Cerebellar cortex (tissue), 1 donor: ENCODE measurements at regions not wholly inside any gene's neighbourhood (a gene's known extent, or its start where the extent isn't known, plus 50 kb on each side); places are given as distances from the start of the nearest gene placed in this dataset.
A peak's percentile ranks its signal among the peaks of the same experiment; 100 is the strongest.
"Not testable (repeated sequence)": the region's sequence is repeated elsewhere in the genome, so short reads cannot be mapped to it uniquely, and the experiment has no call there.

Experiments
- DNase-seq: peaks from one replicate; pipeline ENCODE4 v3.0.0-alpha.2; 2015; ENCODE audit warnings: low spot score

DNA sequence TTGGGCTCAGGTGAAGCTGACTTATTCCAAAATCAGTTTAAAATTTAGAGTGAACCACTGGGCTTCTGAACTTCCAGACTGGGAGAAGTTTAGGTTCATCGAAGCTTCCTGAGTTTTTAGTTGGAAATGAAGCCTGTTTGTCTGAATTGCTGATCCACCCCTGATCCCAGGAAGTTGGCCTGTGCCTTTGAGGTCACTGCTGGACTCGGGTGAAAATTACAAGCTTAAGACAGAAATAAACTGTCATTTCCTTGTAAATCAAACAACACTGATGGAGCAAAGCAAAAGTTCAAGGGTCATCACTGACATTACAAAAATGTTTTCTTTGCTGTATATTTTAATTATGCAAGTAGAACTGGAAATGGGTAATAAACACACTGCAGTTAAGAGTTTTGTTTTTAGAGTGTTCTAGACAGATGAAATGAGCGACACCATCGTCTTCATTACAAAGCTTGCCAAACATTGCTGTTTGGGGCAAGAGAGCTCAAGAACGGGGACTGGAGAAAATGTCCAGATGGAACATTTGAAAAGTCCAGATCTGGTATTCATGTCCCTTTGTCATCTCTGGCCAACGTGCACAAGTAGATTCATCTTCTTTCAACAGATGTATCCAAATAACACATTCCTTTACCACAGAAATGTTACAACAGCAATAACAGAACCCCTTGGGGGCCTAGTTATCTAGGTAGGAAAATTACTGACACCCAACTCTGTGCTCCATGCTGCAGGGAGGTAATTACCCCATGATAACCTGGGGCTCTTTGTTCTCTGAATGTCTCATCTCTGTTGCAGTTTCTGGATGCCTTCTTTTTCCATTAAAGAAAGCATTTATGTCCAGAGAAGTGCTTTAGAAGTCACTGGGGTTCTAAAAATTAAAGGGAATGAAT lies 142.4 kb upstream of the ERCC6L2 start:
- DNase-seq, result no peak

GRCh38 chr9:95731876-95732275 lies 143.6 kb upstream of the ERCC6L2 start:
- no peak for DNase-seq

DNA sequence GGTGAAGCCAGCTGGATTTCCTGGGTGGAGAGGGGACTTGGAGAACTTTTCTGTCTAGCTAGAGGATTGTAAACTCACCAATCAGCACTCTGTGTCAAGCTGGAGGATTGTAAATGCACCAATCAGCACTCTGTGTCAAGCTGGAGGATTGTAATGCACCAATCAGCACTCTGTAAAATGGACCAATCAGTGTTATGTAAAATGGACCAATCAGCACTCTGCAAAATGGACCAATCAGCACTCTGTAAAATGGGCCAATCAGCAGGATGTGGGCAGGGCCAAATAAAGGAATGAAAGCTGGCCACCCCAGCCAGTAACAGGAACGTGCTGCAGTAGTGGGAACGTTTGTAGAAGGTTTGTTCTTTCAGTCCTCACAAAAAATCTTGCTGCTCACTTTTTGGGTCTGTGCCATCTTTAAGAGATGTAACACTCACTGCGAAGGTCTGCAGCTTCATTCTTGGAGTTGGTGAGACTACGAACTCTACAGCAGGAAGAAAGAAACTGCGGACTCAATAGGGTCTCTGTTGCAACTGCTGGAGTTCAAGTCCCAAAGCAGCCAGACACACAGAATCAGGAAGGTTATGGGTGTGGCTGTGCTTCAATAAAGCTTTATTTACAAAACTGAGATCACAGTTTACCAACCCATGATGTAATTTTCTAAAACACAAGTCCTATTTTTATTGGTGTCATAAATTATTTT lies 145.7 kb upstream of the ERCC6L2 start:
- DNase-seq, result no peak

GRCh38 chr9:95729046-95729445 lies 146.4 kb upstream of the ERCC6L2 start:
- DNase-seq, result no peak

GRCh38 chr9:95727947-95728520 lies 147.5 kb upstream of the ERCC6L2 start:
- no peak for DNase-seq

- DNase-seq, result peak; percentile 76
Measured at GRCh38 chr9:95726756-95727155, 148.7 kb upstream of the ERCC6L2 start.

- DNase-seq, result no peak
Measured at GRCh38 chr9:95725045-95725444, 150.4 kb upstream of the ERCC6L2 start.

- no peak for DNase-seq
Measured at GRCh38 chr9:95724253-95724991, 151.1 kb upstream of the ERCC6L2 start.

DNA sequence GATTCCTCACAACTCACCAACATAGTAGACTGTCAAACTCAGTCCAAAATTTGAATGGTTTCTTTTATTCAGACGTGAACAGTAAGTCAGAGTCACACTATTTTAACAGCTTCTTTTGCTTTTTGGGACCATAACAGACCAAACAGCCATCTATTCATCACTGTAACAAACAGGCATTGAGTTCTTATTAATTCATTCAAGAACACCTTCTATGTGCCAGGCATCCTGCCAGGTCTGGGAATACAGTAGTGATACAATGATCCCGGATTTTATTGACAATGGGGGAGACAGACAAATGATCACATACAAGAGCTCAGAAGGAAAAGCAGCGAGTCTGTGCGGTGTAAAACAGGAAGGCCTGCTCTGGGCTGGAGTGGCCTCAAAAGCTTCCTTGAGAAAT lies 153.3 kb upstream of the ERCC6L2 start:
- DNase-seq, result no peak

GRCh38 chr9:95721061-95721531 lies 154.4 kb upstream of the ERCC6L2 start:
- DNase-seq, result no peak

GRCh38 chr9:95720496-95720895 lies 155.0 kb upstream of the ERCC6L2 start:
- DNase-seq, result no peak

GRCh38 chr9:95719354-95719753 lies 156.1 kb upstream of the ERCC6L2 start:
- no peak for DNase-seq

DNA sequence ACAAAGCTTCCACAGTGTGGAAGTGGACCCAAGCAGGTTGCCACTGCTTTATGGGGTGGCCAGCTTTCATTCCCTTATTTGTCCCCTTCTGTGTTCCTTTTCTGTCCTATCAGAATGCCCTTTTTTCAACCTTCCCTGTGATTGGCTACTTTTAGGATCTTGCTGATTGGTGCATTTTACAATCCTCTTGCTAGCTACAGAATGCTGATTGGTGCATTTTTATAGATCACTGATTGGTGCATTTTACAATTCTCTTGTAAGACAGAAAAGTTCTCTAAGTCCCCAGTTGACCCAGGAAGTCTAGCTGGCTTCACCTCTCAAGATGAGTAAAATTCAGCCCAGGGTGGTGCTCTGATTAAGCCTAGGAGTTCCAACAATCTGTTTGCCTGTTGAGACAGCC lies 157.2 kb upstream of the ERCC6L2 start:
- no peak for DNase-seq

DNA sequence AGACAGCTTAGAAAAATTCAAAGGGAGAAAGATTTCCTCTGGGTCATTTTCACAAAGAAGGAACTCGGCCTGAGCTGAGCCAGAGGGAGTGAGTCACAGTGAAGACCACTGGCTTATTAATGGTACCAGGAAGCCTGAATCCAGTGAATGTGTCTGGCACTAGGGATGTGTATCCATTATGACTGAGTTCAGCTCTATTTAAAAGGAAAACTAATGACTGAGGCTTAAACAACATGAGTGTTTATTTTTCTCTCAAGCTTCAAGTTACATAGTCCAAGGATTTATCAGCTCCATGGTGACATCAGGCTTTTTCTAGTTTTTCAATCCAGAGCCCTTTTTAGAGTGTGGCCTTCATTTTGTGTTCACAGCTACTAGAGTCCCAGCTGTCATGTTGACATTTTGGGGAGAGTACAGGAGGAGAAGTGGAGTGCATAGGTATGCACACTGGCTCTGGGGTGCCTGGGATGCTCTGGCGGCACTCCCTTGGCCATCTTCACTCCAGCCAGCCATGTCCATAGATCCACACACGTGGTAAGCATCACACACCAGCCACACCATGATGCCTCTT lies 159.5 kb upstream of the ERCC6L2 start:
- no peak for DNase-seq

- DNase-seq, result no peak
Measured at GRCh38 chr9:95710446-95710845, 165.0 kb upstream of the ERCC6L2 start.

- no peak for DNase-seq
Measured at GRCh38 chr9:95696701-95697100, 178.8 kb upstream of the ERCC6L2 start.

GRCh38 chr9:95691435-95691834 lies 174.7 kb upstream of the PTCH1 start:
- no peak for DNase-seq

DNA sequence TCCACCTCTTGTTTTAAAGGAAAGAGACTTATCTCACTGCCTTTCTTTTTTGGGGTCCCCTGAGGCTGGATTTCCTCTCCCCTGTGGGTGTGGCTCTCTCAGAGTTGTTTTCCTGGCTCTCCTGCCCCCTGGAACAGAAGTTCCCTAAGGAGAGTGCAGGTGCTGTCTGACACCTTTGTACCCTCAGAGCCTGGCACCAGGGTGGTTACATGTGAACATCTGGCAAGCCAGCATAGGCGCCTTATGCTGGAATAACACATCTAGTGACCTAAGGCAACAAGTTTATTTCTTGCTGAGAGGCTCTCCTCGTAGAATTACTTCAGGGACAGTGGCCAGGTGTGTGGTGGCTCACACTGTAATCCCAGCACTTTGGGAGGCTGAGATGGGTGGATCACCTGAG lies 172.9 kb upstream of the PTCH1 start:
- no peak for DNase-seq

DNA sequence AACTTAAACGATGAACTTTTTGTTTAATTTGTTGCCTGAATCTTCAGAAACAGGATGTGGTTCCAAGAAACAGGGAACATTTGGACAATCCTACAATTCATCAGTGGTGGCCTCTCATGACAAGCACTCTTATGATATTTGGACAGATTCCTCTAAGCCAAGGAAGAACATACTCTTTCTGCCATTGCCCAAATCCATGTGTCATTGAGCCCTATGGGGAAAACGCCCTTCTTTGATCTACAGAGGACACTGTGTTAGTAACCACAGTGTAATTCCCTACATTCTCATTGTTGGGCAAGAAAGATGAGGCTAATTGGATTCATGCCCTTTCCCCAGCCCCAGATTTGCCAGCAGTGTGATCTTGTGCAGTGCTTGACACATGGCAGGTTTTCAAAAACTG lies 167.7 kb upstream of the PTCH1 start:
- DNase-seq, result no peak

GRCh38 chr9:95680306-95680705 lies 163.5 kb upstream of the PTCH1 start:
- not testable (repeated sequence) for DNase-seq

DNA sequence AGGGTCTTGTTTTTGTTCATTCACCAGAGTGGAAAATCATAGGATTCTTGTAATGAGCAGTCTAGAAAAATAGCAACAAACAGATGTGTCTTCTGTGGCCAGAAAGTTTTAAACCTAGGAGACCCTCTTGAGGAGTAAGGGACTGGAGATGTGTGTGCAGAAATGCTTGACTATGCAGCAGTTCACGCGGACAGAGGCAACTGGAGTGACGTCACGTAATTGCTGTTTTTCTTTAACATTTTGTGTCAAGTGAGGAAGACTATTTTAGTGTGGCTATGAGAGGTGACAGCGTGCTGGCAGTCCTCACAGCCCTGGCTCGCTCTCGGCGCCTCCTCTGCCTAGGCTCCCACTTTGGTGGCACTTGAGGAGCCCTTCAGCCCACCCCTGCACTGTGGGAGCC lies 163.1 kb upstream of the PTCH1 start:
- no peak for DNase-seq

DNA sequence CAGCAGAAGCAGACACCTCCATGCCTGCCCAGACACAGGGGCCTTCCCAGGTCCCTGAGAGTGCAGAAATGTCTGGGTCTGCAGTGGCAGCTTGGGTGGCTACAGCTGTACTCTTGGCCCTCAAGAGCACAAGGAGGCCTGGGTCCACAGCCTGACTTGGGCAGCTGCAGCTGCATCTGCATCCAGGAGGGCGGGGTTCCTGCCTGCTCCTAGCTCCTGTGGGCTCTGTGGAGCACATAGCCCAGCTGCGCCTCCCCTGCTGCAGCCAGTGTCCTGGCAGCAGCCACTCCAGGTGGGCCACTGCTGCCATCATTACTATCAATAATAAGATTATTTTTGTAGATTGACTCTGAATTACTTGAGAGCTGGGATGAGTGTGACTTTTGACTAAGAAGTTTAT lies 162.0 kb upstream of the PTCH1 start:
- DNase-seq, result no peak
